CD4-positive, alpha-beta T cell (primary cell): ENCODE measurements at regions not wholly inside any gene's neighbourhood (a gene's known extent, or its start where the extent isn't known, plus 50 kb on each side); places are given as distances from the start of the nearest gene placed in this dataset.

ENCODE experiments used
- ATAC-seq: fragments of 200-7000 bp; cut with Tn5 transposase; one replicate; pipeline ENCODE4 v1.10.0; 2022; ENCODE audit warnings: mild to moderate bottlenecking; ENCODE audit not compliant: poor library complexity
- CTCF ChIA-PET: fragments of 350-600 bp; sonication (Branson Sonifier 250); formaldehyde crosslinking; loops from one replicate; lab custom pipeline; 2021; ENCODE audit warnings: antibody characterized with exemption, inconsistent platforms; lab: Charles Lee
- POLR2A ChIA-PET: fragments of 350-600 bp; sonication (Branson Sonifier 250); formaldehyde crosslinking; loops from one replicate; lab custom pipeline; 2021; ENCODE audit warnings: antibody characterized with exemption, inconsistent platforms; lab: Charles Lee
- DNase-seq, 14 experiments: peaks; one replicate each; pipeline ENCODE4 v3.0.0-alpha.2; 2013 to 2020; ENCODE audit warnings: mixed read lengths in 2 of 14
- H3K27ac ChIP-seq, 2 donors: one replicate each; pipeline versions ENCODE4 v1.5.1 to v1.7.0; 2013; ENCODE audit warnings: low read length in 2 of 2, low read depth in 1 of 2, mild to moderate bottlenecking in 1 of 2
- H3K27me3 ChIP-seq, 2 experiments: 1 replicate in 1 of 2; 2 replicates in 1 of 2; pipeline versions ENCODE4 v1.6.1 to v1.7.0; 2013; ENCODE audit warnings: low read length in 2 of 2, control low read depth in 1 of 2, mild to moderate bottlenecking in 1 of 2, moderate library complexity in 1 of 2; ENCODE audit not compliant: insufficient read depth in 2 of 2, control insufficient read depth in 1 of 2
- H3K36me3 ChIP-seq: one replicate; pipeline ENCODE4 v1.6.1; 2013; ENCODE audit warnings: low read length, control low read depth; ENCODE audit not compliant: insufficient read depth
- H3K4me1 ChIP-seq: one replicate; pipeline ENCODE4 v1.6.1; 2013; ENCODE audit warnings: low read length, control low read depth; ENCODE audit not compliant: insufficient read depth
- H3K4me3 ChIP-seq: one replicate; pipeline ENCODE4 v1.5.1; 2013; ENCODE audit warnings: mild to moderate bottlenecking, low read length, moderate library complexity
- H3K9me3 ChIP-seq, 2 experiments: 1 replicate in 1 of 2; 2 replicates in 1 of 2; pipeline versions ENCODE4 v1.6.1 to v1.7.0; 2013; ENCODE audit warnings: low read length in 2 of 2, mild to moderate bottlenecking in 2 of 2, control low read depth in 1 of 2, moderate library complexity in 1 of 2; ENCODE audit not compliant: control insufficient read depth in 1 of 2, insufficient read depth in 1 of 2
- H3K27ac Mint-ChIP-seq: one replicate; pipeline ENCODE4 v1.8.0; 2020; ENCODE audit warnings: mixed read lengths
- H3K27me3 Mint-ChIP-seq: one replicate; pipeline ENCODE4 v1.8.0; 2021; ENCODE audit warnings: mixed read lengths
- H3K36me3 Mint-ChIP-seq: one replicate; pipeline ENCODE4 v1.8.0; 2021; ENCODE audit warnings: low read depth, mixed read lengths
- H3K4me1 Mint-ChIP-seq: one replicate; pipeline ENCODE4 v1.8.0; 2021; ENCODE audit warnings: low read depth, mixed read lengths
- H3K4me3 Mint-ChIP-seq: one replicate; pipeline ENCODE4 v1.8.0; 2020; ENCODE audit warnings: mild to moderate bottlenecking, mixed read lengths
- H3K9me3 Mint-ChIP-seq: one replicate; pipeline ENCODE4 v1.8.0; 2020; ENCODE audit warnings: mixed read lengths
- intact Hi-C, 2 experiments: fragments of 100-400 bp; cut with DNase I in 1 of 2; cut with micrococcal nuclease in 1 of 2; formaldehyde crosslinking; loops; one replicate each; pipeline versions ENCODE4 v1.15.1 to v1.9.0; 2023 to 2025; cut with DNase I, micrococcal nuclease
- TF ChIP-seq, protein P1 (sequence below): fragments of 200-600 bp; IDR thresholded peaks from one replicate; pipeline ENCODE4 v1.8.0; 2022; ENCODE audit warnings: antibody characterized with exemption, mild to moderate bottlenecking

DNA sequence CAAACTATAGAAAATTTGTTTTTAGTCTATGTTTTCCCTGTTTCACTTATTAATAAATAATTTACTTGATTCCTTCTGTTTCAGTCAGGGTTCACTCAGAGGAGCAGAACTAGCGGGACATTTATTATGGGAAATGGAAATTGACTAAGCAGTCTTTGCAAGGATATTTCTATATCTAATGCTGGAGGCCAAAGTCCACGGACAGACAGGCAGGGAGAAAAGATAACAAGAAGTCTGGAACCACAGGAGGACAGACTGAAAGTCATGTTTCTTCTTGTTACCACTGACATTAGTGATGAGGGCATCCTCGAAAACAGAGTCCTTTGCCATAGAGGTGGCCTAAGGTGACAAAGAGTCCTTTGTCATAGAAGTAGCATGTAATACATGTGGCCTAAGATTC is 744.5 kb upstream of the TMPRSS15 start:
- CTCF ChIA-PET = no interaction called here

DNA sequence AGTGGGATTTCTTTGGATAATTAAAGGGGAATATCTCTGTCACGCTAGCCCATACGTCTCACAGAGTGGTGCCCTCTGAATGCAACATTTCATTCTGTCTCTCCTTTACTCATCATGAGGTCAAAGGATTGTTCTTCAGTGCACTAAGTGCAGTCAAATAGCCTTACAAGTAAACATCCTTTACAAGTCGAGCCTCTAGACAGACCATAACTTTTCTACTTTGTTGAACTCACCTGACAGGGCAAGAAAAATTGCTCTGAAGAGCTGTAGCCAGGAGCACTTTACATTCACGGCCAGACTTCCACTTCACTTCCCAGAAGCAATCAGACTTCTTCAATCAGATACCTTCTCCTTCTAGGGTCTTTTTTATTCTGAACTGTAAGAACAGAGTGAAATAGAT is 768.0 kb upstream of the TMPRSS15 start:
- Histone ChIP-seq H3K36me3 (no peaks in the 10 kb centered on the region), H3K27me3 (no peaks in the 10 kb centered on the region), H3K4me1 (no peaks in the 10 kb centered on the region), H3K4me3 (no peak overlapping the region), H3K9me3 (no peaks in the 10 kb centered on the region), H3K27ac (no peak overlapping the region)
- Mint-ChIP-seq H3K36me3 (no peaks in the 10 kb centered on the region), H3K4me1 (no peaks in the 10 kb centered on the region), H3K27me3 (no peaks in the 10 kb centered on the region), H3K9me3 (peaks cover 11% of the 10 kb centered on the region), H3K4me3 (no peak overlapping the region), H3K27ac (no peak overlapping the region)
- POLR2A ChIA-PET = no interaction called here
- TF ChIP-seq, protein P1, sequence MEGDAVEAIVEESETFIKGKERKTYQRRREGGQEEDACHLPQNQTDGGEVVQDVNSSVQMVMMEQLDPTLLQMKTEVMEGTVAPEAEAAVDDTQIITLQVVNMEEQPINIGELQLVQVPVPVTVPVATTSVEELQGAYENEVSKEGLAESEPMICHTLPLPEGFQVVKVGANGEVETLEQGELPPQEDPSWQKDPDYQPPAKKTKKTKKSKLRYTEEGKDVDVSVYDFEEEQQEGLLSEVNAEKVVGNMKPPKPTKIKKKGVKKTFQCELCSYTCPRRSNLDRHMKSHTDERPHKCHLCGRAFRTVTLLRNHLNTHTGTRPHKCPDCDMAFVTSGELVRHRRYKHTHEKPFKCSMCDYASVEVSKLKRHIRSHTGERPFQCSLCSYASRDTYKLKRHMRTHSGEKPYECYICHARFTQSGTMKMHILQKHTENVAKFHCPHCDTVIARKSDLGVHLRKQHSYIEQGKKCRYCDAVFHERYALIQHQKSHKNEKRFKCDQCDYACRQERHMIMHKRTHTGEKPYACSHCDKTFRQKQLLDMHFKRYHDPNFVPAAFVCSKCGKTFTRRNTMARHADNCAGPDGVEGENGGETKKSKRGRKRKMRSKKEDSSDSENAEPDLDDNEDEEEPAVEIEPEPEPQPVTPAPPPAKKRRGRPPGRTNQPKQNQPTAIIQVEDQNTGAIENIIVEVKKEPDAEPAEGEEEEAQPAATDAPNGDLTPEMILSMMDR = no peak
- DNase-seq (no peak), ATAC-seq (no peak)
- CTCF ChIA-PET = no interaction called here
- intact Hi-C loops = no loop called here

More for the DNA sequence above, 744.5 kb upstream of the TMPRSS15 start:
- Mint-ChIP-seq H3K4me1 (no peaks in the 10 kb centered on the region), H3K9me3 (peaks cover 9% of the 10 kb centered on the region), H3K27ac (no peak overlapping the region), H3K27me3 (no peaks in the 10 kb centered on the region), H3K36me3 (no peaks in the 10 kb centered on the region), H3K4me3 (no peak overlapping the region)
- TF ChIP-seq, protein P1 = no peak
- Histone ChIP-seq H3K27ac (no peak overlapping the region), H3K4me3 (no peak overlapping the region), H3K27me3 (no peaks in the 10 kb centered on the region), H3K36me3 (no peaks in the 10 kb centered on the region), H3K9me3 (peaks cover 0 to 5% of the 10 kb centered on the region in 2 experiments), H3K4me1 (no peaks in the 10 kb centered on the region)
- no peak for ATAC-seq
- POLR2A ChIA-PET = no interaction called here
- intact Hi-C loops = no loop called here
- DNase-seq = no peak

DNA sequence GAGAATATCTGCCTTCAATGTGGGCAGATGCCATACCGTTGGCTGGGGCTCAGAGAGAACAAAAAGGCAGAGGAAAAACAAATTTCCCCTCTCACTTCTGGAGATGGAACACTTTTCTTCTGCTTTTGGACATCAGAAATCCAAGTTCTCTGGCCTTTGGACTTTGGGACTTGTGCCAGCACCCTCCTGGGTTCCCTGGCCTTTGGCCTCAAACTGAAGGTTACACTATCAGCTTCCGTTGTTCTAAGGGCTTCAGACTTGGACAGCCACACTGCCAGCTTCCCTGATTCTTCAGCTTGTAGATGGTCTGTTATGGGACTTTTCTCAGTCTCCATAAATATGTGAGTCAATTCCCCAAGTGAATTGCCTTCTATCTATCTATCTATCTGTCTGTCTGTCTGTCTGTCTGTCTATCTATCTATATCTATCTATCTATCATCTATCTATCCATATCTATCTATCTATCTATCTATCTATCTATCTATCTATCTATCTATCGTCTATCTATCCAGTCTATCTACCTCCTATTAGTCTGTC is 778.1 kb upstream of the TMPRSS15 start:
- H3K36me3 ChIP-seq = no peaks in the 10 kb centered on the region
- H3K27me3 ChIP-seq = no peaks in the 10 kb centered on the region
- DNase-seq = no peak
- peaks cover 0 to 3% of the 10 kb centered on the region in 2 experiments for H3K9me3 ChIP-seq
- H3K4me1 ChIP-seq = no peaks in the 10 kb centered on the region
- ChIA-PET POLR2A (no interaction called here), CTCF (no interaction called here)
- Mint-ChIP-seq H3K36me3 (no peaks in the 10 kb centered on the region), H3K4me1 (no peaks in the 10 kb centered on the region), H3K27ac (no peak overlapping the region), H3K27me3 (no peaks in the 10 kb centered on the region), H3K9me3 (peaks cover 18% of the 10 kb centered on the region), H3K4me3 (no peak overlapping the region)
- TF ChIP-seq, protein P1 = no peak
- H3K4me3 ChIP-seq = no peak overlapping the region
- ATAC-seq = no peak
- no peak overlapping the region for H3K27ac ChIP-seq
- intact Hi-C loops = no loop called here
